HG02623 (cell line): ENCODE measurements at regions not wholly inside any gene's neighbourhood (a gene's known extent, or its start where the extent isn't known, plus 50 kb on each side); places are given as distances from the start of the nearest gene placed in this dataset.
"Not testable (repeated sequence)": the region's sequence is repeated elsewhere in the genome, so short reads cannot be mapped to it uniquely, and the experiment has no call there.

ENCODE experiments used
- ATAC-seq: cut with Tn5 transposase; IDR thresholded peaks from one replicate; pipeline ENCODE4 v1.9.1; 2021; ENCODE audit warnings: moderate library complexity; ENCODE audit not compliant: unreplicated experiment

- ATAC-seq: no peak
Observed at GRCh38 chr14:52124791-52125684, 56.2 kb upstream of the NID2 start.

- ATAC-seq: not testable (repeated sequence)
Observed at GRCh38 chr14:52122163-52122562, 53.3 kb upstream of the NID2 start.

- no peak for ATAC-seq
Observed at GRCh38 chr14:52121441-52121840, 52.6 kb upstream of the NID2 start.

- ATAC-seq: no peak
Observed at GRCh38 chr14:52119030-52119429, 50.2 kb upstream of the NID2 start.
